HuH-7.5 (cell line): ENCODE measurements at regions not wholly inside any gene's neighbourhood (a gene's known extent, or its start where the extent isn't known, plus 50 kb on each side); places are given as distances from the start of the nearest gene placed in this dataset.
"Not testable (repeated sequence)": the region's sequence is repeated elsewhere in the genome, so short reads cannot be mapped to it uniquely, and the experiment has no call there.

Experiments used
- DNase-seq: peaks from one replicate; pipeline ENCODE4 v3.0.0; 2011; ENCODE audit warnings: low spot score

DNA sequence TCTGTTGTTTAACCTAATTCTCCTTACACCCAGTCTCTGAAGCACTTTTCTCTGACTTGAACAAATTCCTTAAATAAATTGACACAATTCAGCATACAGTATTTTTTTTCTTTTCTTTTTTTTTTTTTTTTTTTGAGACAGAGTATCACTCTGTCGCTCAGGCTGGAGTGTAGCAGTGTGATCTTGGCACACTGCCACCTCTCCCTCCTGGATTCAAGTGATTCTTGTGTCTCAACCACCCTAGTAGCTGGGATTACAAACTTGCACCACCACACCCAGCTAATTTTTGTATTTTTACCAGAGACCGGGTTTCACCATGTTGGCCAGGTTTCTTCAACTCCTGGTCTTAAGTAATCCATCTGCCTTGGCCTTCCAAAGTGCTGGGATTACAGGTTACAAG is 1498.1 kb upstream of the PCDH10 start:
- no peak for DNase-seq

DNA sequence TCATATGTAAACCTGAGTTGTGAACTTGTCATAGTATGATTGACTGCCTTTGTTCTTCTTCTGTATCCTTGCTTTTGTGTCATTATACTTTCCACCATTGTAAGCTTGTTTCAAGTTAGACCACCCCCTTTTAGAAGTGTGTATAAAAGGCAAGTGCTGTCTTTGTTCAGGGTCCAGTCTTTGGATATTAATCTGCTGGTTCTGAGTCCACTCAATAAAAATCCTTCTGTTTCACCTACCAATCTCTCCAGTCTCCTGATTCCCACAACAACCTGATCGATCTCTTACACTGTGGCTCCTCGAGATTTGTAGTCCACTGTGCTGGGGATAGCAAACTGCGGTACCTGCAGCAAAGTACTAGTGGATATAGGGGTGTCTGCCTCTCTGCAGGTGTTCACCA is 1465.8 kb upstream of the PCDH10 start:
- DNase-seq = not testable (repeated sequence)

DNA sequence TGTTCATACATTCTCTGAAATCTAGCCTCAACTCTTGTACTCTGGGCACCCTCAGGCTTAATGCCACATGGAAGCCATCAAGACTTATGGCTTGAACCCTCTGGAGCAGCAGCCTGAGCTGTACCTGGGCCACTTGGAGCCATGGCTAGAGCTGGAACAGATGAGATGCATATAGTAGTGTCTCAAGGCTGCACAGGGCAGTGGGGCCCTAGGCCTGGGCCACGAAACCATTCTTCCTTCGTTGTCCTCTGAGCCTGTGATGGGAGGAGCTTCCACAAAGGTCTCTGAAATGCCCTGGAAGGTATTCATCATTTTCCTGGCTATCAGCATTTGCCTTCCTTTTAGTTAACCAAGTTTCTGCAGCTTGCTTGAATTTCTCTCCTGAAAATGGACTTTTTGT is 1427.2 kb upstream of the PCDH10 start:
- DNase-seq = no peak

DNA sequence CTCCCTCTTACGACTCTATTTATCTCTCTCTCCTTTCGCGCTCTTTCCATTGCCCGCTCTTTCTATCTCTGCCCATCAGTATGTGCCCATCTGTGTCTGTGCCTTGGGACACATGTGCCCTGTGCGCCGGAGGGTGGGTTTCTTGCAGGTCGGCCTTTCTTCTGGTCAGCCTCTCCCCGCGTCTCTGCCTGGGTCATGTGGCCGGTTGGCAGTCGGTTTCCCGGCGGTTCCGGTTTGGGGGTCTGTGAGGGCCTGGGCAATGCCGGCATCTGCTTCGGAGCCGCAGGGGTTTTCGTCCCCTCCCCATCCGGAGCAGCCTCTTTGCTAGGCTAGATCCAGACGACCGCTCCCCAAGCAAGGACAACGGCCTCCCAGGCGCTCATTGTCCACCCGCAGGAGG is 1426.0 kb upstream of the PCDH10 start:
- not testable (repeated sequence) for DNase-seq

DNA sequence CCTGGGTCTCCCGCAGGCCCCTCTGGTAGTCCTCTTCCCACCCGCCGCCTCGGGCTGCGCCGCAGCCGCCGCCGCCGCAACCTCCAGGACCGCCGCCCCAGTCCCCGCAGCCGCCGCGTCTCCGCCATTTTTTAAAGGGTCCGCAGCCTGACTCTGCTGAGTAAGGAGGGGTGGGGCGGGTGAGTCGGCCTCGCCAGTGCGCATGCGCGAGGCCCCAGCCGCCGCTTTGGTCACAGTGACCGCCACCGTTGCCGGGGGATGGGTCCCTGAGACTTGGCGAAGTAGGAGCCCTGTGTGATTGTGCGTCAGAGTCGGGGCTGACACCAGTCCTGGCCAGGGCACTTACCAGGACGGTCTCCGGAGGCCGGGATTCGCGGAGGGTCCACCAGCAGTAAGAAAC is 1424.2 kb upstream of the PCDH10 start:
- DNase-seq = not testable (repeated sequence)

DNA sequence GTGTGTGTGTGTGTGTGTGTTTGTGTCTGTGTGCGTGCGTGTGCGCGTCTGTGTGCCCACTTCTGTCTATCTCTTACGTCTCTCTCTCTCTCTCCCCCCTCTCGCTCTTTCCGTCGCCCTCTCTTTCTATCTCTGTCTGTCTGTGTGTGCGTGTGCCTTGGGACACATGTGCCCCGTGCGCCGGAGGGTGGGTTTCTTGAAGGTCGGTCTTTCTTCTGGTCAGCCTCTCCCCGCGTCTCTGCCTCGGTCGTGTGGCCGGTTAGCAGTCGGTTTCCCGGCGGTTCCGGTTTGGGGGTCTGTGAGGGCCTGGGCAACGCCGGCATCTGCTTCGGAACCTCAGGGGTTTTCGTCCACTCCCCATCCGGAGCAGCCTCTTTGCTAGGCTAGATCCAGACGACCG is 1423.6 kb upstream of the PCDH10 start:
- DNase-seq = not testable (repeated sequence)

DNA sequence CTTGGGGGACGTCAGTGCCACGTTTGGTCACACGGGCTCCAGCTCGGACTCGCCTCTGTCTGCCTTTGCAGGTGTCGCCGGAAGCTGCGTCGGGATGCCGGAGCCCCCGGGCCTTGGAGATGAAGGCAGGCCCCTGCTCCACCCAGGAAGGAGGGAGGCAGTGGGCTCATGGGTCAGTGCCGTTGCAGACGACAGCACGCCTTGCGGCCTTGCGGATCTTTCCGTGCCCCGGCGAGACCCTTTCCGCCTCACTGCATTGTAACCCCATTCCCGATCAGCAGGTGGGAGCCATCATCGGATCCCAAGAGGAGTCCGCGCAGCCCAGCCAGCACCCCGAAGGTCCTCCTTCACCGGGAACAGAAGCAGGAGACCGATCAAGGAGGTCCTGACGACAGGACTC is 1422.2 kb upstream of the PCDH10 start:
- DNase-seq = not testable (repeated sequence)

DNA sequence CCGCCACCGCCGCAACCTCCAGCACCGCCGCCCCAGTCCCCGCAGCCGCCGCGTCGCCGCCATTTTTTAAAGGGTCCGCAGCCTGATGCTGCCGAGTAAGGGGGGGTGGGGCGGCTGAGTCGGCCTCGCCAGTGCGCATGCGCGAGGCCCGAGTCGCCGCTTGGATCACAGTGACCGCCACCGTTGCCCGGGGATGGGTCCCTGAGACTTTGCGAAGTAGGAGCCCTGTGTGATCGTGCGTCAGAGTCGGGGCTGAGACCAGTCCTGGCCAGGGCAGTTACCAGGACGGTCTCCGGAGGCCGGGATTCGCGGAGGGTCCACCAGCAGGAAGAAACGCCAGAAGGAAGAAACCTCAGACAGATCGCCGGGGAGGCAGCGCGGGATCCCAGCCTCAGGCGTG is 1421.7 kb upstream of the PCDH10 start:
- not testable (repeated sequence) for DNase-seq

DNA sequence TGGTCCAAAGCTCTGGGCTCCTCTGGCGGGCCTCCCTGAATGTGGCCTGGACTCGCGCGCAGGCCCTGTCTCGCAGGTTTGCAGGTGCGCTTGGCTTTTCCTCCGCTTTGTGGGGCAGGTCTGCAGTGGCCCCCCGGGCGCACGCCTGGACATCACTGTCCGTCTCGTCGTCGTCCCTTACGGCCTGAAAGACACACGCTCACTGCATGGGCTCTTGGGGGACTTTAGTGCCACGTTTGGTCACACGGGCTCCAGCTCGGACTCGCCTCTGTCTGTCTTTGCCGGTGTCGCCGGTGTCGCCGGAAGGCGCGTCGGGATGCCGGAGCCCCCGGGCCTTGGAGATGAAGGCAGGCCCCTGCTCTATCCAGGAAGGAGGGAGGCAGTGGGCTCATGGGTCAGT is 1419.9 kb upstream of the PCDH10 start:
- not testable (repeated sequence) for DNase-seq

DNA sequence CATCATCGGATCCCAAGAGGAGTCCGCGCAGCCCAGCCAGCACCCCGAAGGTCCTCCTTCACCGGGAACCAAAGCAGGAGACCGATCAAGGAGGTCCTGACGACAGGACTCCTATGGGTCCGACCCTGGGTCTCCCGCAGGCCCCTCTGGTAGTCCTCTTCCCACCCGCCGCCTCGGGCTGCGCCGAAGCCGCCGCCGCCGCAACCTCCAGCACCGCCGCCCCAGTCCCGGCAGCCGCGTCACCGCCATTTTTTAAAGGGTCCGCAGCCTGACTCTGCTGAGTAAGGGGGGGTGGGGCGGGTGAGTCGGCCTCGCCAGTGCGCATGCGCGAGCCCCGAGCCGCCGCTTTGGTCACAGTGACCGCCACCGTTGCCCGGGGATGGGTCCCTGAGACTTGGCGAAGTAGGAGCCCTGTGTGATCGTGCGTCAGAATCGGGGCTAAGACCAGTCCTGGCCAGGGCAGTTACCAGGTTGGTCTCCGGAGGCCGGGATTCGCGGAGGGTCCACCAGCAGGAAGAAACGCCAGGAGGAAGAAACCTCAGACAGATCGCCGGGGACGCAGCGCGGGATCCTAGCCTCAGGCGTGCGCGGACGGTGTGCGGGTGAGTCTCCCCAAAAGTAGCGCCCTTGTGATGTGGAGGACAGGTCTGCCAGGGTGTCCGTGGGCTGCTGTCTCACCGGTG is 1419.2 kb upstream of the PCDH10 start:
- DNase-seq = not testable (repeated sequence)

DNA sequence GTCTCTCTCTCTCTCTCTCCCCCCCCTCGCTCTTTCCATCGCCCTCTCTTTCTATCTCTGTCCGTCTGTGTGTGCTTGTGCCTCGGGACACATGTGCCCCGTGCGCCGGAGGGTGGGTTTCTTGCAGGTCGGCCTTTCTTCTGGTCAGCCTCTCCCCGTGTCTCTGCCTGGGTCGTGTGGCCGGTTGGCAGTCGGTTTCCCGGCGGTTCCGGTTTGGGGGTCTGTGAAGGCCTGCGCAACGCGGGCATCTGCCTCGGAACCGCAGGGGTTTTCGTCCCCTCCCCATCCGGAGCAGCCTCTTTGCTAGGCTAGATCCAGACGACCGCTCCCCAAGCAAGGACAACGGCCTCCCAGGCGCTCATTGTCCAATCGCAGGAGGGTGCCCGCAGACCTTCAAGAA is 1418.5 kb upstream of the PCDH10 start:
- DNase-seq = not testable (repeated sequence)

DNA sequence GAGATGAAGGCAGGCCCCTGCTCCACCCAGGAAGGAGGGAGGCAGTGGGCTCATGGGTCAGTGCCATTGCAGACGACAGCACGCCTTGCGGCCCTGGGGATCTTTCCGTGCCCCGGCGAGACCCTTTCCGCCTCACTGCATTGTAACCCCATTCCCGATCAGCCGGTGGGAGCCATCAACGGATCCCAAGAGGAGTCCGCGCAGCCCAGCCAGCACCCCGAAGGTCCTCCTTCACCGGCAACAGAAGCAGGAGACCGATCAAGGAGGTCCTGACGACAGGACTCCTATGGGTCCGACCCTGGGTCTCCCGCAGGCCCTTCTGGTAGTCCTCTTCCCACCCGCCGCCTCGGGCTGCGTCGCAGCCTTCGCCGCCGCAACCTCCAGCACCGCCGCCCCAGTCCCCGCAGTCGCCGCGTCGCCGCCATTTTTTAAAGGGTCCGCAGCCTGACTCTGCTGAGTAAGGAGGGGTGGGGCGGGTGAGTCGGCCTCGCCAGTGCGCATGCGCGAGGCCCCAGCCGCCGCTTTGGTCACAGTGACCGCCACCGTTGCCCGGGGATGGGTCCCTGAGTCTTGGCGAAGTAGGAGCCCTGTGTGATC is 1417.0 kb upstream of the PCDH10 start:
- DNase-seq = not testable (repeated sequence)

DNA sequence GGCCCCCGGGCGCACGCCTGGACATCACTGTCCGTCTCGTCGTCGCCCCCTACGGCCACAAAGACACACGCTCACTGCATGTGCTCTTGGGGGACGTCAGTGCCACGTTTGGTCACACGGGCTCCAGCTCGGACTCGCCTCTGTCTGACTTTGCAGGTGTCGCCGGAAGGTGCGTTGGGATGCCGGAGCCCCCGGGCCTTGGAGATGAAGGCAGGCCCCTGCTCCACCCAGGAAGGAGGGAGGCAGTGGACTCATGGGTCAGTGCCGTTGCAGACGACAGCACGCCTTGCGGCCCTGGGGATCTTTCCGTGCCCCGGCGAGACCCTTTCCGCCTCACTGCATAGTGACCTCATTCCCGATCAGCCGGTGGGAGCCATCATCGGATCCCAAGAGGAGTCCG is 1414.8 kb upstream of the PCDH10 start:
- not testable (repeated sequence) for DNase-seq

DNA sequence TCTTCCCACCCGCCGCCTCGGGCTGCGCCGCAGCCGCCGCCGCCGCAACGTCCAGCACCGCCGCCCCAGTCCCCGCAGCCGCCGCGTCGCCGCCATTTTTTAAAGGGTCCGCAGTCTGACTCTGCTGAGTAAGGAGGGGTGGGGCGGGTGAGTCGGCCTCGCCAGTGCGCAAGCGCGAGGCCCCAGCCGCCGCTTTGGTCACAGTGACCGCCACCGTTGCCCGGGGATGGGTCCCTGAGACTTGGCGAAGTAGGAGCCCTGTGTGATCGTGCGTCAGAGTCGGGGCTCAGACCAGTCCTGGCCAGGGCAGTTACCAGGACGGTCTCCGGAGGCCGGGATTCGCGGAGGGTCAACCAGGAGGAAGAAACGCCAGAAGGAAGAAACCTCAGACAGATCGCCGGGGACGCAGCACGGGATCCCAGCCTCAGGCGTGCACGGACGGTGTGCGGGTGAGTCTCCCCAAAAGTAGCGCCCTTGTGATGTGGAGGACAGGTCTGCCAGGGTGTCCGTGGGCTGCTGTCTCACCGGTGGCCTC is 1414.2 kb upstream of the PCDH10 start:
- DNase-seq = not testable (repeated sequence)

DNA sequence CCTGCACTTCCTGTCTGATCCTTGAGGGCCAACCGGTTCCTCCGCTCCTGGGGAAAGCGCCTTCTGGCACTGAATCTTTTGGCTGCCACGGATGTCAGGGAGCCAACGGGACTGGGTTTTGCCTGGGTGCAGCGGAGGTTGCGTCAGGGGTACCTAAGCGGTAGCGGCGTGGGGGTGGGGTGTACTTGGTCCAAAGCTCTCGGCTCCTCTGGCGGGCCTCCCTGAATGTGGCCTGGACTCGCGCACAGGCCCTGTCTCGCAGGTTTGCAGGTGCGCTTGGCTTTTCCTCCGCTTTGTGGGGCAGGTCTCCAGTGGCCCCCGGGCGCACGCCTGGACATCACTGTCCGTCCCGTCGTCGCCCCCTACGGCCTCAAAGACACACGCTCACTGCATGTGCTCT is 1410.1 kb upstream of the PCDH10 start:
- not testable (repeated sequence) for DNase-seq

DNA sequence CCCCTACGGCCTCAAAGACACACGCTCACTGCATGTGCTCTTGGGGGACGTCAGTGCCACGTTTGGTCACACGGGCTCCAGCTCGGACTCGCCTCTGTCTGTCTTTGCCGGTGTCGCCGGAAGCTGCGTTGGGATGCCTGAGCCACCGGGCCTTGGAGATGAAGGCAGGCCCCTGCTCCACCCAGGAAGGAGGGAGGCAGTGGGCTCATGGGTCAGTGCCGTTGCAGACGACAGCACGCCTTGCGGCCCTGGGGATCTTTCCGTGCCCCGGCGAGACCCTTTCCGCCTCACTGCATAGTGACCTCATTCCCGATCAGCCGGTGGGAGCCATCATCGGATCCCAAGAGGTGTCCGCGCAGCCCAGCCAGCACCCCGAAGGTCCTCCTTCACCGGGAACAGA is 1407.3 kb upstream of the PCDH10 start:
- DNase-seq = not testable (repeated sequence)

DNA sequence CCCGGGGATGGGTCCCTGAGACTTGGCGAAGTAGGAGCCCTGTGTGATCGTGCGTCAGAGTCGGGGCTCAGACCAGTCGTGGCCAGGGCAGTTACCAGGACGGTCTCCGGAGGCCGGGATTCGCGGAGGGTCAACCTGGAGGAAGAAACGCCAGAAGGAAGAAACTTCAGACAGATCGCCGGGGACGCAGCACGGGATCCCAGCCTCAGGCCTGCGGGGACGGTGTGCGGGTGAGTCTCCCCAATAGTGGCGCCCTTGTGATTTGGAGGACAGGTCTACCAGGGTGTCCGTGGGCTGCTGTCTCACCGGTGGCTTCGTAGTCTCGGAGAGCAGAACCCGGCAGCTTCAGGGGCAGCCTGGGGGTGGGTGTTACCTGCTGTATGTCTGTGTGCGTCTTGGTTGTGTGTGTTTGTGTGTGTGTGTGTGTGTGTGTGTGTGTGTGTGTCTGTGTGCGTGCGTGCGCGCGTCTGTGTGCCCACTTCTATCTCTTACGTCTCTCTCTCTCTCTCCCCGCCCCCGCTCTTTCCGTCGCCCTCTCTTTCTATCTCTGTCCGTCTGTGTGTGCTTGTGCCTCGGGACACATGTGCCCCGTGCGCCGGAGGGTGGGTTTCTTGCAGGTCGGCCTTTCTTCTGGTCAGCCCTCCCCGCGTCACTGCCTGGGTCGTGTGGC is 1406.4 kb upstream of the PCDH10 start:
- DNase-seq = not testable (repeated sequence)

DNA sequence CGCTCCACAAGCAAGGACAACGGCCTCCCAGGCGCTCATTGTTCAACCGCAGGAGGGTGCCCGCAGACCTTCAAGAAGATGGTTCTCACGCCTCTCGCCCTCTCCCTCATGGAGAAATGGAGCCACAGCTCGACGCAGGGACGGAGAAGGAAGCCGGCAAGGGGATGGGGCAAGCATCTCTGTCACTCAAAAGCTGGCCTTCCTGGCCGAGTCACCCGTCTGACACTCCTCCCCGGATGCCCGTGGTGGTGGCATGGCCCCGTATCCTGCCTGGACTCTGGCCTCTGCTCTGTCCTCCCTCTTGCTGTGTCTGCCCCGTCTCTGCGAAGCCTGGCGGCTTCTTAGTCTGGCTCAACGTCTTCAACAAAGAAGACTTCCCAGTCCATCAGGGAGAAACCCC is 1405.7 kb upstream of the PCDH10 start:
- DNase-seq = not testable (repeated sequence)

DNA sequence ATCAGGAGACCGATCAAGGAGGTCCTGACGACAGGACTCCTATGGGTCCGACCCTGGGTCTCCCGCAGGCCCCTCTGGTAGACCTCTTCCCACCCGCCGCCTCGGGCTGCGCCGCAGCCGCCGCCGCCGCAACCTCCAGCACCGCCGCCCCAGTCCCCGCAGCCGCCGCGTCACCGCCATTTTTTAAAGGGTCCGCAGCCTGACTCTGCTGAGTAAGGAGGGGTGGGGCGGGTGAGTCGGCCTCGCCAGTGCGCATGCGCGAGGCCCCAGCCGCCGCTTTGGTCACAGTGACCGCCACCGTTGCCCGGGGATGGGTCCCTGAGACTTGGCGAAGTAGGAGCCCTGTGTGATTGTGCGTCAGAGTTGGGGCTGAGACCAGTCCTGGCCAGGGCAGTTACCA is 1401.9 kb upstream of the PCDH10 start:
- DNase-seq = not testable (repeated sequence)

DNA sequence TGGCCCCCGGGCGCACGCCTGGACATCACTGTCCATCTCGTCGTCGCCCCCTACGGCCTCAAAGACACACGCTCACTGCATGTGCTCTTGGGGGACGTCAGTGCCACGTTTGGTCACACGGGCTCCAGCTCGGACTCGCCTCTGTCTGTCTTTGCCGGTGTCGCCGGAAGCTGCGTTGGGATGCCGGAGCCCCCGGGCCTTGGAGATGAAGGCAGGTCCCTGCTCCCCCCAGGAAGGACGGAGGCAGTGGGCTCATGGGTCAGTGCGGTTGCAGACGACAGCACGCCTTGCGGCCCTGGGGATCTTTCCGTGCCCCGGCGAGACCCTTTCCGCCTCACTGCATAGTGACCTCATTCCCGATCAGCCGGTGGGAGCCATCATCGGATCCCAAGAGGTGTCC is 1399.9 kb upstream of the PCDH10 start:
- DNase-seq = not testable (repeated sequence)

DNA sequence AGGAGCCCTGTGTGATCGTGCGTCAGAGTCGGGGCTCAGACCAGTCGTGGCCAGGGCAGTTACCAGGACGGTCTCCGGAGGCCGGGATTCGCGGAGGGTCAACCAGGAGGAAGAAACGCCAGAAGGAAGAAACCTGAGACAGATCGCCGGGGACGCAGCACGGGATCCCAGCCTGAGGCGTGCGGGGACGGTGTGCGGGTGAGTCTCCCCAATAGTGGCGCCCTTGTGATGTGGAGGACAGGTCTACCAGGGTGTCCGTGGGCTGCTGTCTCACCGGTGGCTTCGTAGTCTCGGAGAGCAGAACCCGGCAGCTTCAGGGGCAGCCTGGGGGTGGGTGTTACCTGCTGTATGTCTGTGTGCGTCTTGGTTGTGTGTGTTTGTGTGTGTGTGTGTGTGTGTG is 1399.1 kb upstream of the PCDH10 start:
- not testable (repeated sequence) for DNase-seq

DNA sequence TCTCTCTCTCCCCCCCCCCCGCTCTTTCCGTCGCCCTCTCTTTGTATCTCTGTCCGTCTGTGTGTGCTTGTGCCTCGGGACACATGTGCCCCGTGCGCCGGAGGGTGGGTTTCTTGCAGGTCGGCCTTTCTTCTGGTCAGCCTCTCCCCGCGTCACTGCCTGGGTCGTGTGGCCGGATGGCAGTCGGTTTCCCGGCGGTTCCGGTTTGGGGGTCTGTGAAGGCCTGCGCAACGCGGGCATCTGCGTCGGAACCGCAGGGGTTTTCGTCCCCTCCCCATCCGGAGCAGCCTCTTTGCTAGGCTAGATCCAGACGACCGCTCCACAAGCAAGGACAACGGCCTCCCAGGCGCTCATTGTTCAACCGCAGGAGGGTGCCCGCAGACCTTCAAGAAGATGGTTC is 1398.6 kb upstream of the PCDH10 start:
- DNase-seq = not testable (repeated sequence)

DNA sequence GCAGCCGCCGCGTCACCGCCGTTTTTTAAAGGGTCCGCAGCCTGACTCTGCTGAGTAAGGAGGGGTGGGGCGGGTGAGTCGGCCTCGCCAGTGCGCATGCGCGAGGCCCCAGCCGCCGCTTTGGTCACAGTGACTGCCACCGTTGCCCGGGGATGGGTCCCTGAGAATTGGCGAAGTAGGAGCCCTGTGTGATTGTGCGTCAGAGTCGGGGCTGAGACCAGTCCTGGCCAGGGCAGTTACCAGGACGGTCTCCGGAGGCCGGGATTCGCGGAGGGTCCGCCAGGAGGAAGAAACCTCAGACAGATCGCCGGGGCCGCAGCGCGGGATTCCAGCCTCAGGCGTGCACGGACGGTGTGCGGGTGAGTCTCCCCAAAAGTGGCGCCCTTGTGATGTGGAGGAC is 1386.9 kb upstream of the PCDH10 start:
- not testable (repeated sequence) for DNase-seq
